AG04450 (cell line): ENCODE measurements at regions not wholly inside any gene's neighbourhood (a gene's known extent, or its start where the extent isn't known, plus 50 kb on each side); places are given as distances from the start of the nearest gene placed in this dataset.

Experiments
- CTCF ChIA-PET: fragments of 300-600, 350-600 bp; formaldehyde crosslinking; extraction: SDS; loops from one replicate; lab custom pipeline; 2022; ENCODE audit warnings: antibody characterized with exemption, inconsistent platforms; lab: Charles Lee
- POLR2A ChIA-PET: fragments of 350-600 bp; formaldehyde crosslinking; extraction: SDS; loops from one replicate; lab custom pipeline; 2021; ENCODE audit warnings: antibody characterized with exemption, inconsistent platforms; lab: Yijun Ruan, JAX
- DNase-seq: peaks from one replicate; pipeline ENCODE4 v3.0.0-alpha.2; 2011; ENCODE audit warnings: low read depth, low spot score
- H3K27ac ChIP-seq: one replicate; pipeline ENCODE4 v1.5.1; 2012; ENCODE audit warnings: low read depth, low read length, control low read depth
- H3K27me3 ChIP-seq: one replicate; pipeline ENCODE4 v1.6.0; 2012; ENCODE audit warnings: low read length; ENCODE audit not compliant: control insufficient read depth, insufficient read depth
- H3K4me3 ChIP-seq: 2 replicates; pipeline ENCODE4 v1.5.1; 2011; ENCODE audit warnings: mild to moderate bottlenecking, low read depth, low read length, control low read depth
- H3K9me3 ChIP-seq: 2 replicates; pipeline ENCODE4 v1.5.1; 2012; ENCODE audit warnings: low read length; ENCODE audit not compliant: control insufficient read depth, insufficient read depth
- CTCF ChIP-seq: IDR thresholded peaks from 2 replicates; pipeline ENCODE4 v1.5.1; 2011; ENCODE audit warnings: low read depth, low read length, control low read depth, inconsistent platforms

GRCh38 chr13:59480396-59481259 is 683.1 kb downstream of the DIAPH3 start:
- ChIA-PET CTCF (interaction anchor here (1.1 to 1.9 kb wide), 2 partner anchors 89 to 197 kb away, joined by 3 to 5 read pairs; no protein-coding TSS in a partner anchor), POLR2A (no interaction called here)
- no peak for TF ChIP-seq CTCF
- Histone ChIP-seq H3K27ac (no peak overlapping the region), H3K27me3 (no peaks in the 10 kb centered on the region), H3K9me3 (no peaks in the 10 kb centered on the region), H3K4me3 (no peak overlapping the region)
- DNase-seq: no peak

- Histone ChIP-seq H3K27me3 (no peaks in the 10 kb centered on the region), H3K27ac (no peak overlapping the region), H3K4me3 (no peak overlapping the region), H3K9me3 (no peaks in the 10 kb centered on the region)
- ChIA-PET CTCF (interaction anchor here (0.7 to 1.9 kb wide), 3 partner anchors 11 to 92 kb away, joined by 3 to 9 read pairs (median 3); no protein-coding TSS in a partner anchor), POLR2A (no interaction called here)
- DNase-seq: no peak
- no peak for TF ChIP-seq CTCF
Measured at GRCh38 chr13:59483501-59484145, 680.1 kb downstream of the DIAPH3 start.

- DNase-seq: no peak
- Histone ChIP-seq H3K27ac (no peak overlapping the region), H3K9me3 (no peaks in the 10 kb centered on the region), H3K4me3 (no peak overlapping the region), H3K27me3 (no peaks in the 10 kb centered on the region)
- ChIA-PET CTCF (no interaction called here), POLR2A (no interaction called here)
- peak; percentile 28; the same call in 1 of the 2 replicates for TF ChIP-seq CTCF
Measured at GRCh38 chr13:59487883-59488282, 675.8 kb downstream of the DIAPH3 start.

GRCh38 chr13:59488436-59488835 is 675.3 kb downstream of the DIAPH3 start:
- CTCF ChIA-PET: no interaction called here
- TF ChIP-seq CTCF: no peak
- no peak overlapping the region for H3K27ac ChIP-seq
- POLR2A ChIA-PET: no interaction called here
- no peak overlapping the region for H3K4me3 ChIP-seq
- no peaks in the 10 kb centered on the region for H3K9me3 ChIP-seq
- no peak for DNase-seq
- H3K27me3 ChIP-seq: no peaks in the 10 kb centered on the region

- ChIA-PET POLR2A (no interaction called here), CTCF (interaction anchor here (0.5 to 1.3 kb wide), 3 partner anchors 99 to 338 kb away, joined by 4 to 5 read pairs (median 5); no protein-coding TSS in a partner anchor)
- Histone ChIP-seq H3K27ac (no peak overlapping the region), H3K27me3 (no peaks in the 10 kb centered on the region), H3K9me3 (no peaks in the 10 kb centered on the region), H3K4me3 (no peak overlapping the region)
- DNase-seq: no peak
- no peak for TF ChIP-seq CTCF
Measured at GRCh38 chr13:59490651-59491050, 673.1 kb downstream of the DIAPH3 start.
